ENCODE measurements at regions not wholly inside any gene's neighbourhood (a gene's known extent, or its start where the extent isn't known, plus 50 kb on each side); places are given as distances from the start of the nearest gene placed in this dataset.

- no peak for DNase-seq
Observed at GRCh38 chr21:38875694-38876492, 70.2 kb downstream of the ETS2 start.

All from CD4-positive, alpha-beta T cell treated with Interleukin-4 for 1 hour (primary cell).